ENCODE measurements at regions not wholly inside any gene's neighbourhood (a gene's known extent, or its start where the extent isn't known, plus 50 kb on each side); places are given as distances from the start of the nearest gene placed in this dataset.

DNA sequence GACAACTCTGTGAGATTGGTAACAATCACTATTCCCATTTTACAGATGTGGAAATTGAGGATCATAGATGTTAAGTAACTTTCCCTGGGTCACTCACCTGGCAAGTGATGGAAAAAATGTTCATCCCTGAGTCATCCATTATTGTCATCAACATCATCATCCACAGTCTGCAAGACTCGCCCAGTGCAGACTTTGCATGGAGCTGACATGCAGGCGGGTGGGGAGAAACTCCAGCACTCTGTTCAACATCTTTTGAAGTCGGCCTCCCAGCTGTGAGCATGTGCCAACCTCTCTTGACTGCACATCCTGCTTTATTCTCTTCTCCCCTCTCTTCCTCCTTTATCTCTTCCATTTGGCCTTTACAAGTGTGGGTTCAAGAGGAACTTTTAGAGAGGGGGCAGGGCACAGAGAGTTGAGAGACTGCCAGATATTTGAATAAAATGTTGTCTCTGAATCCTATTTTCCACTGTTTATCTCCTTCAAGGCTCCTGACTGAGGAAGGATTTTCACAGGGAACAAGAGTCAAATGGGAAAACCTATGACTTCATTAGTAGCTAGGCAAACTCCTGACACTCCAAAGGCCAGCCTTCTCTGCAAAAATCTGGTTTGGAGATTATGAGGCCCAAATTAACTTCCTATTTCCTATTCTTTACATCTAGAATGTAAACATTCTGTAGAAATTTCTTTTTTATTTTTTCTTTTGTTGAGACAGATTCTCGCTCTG lies 283.7 kb upstream of the PODXL start:
- TF ChIP-seq, protein P1, sequence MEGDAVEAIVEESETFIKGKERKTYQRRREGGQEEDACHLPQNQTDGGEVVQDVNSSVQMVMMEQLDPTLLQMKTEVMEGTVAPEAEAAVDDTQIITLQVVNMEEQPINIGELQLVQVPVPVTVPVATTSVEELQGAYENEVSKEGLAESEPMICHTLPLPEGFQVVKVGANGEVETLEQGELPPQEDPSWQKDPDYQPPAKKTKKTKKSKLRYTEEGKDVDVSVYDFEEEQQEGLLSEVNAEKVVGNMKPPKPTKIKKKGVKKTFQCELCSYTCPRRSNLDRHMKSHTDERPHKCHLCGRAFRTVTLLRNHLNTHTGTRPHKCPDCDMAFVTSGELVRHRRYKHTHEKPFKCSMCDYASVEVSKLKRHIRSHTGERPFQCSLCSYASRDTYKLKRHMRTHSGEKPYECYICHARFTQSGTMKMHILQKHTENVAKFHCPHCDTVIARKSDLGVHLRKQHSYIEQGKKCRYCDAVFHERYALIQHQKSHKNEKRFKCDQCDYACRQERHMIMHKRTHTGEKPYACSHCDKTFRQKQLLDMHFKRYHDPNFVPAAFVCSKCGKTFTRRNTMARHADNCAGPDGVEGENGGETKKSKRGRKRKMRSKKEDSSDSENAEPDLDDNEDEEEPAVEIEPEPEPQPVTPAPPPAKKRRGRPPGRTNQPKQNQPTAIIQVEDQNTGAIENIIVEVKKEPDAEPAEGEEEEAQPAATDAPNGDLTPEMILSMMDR (IDR thresholded peaks at IDR 0.05), result no peak
- TF ChIP-seq POLR2A (IDR thresholded peaks at IDR 0.05), result no peak

Data from body of pancreas (tissue), 4 donors.